Endothelial cell of umbilical vein (primary cell): ENCODE measurements at regions not wholly inside any gene's neighbourhood (a gene's known extent, or its start where the extent isn't known, plus 50 kb on each side); places are given as distances from the start of the nearest gene placed in this dataset.

ENCODE experiments used
- BruUV-seq: library from RNA; stranded (reverse); fragments of 400-500 nt; replicated peaks from 2 replicates; lab custom pipeline; 2021; lab: Mats Ljungman, UMichigan
- CTCF ChIA-PET: fragments of 300-600, 350-600 bp; sonication (Branson Sonifier 250); formaldehyde crosslinking; loops from one replicate; lab custom pipeline; 2021; ENCODE audit warnings: antibody characterized with exemption, inconsistent platforms; lab: Charles Lee
- POLR2A ChIA-PET: fragments of 300-600, 350-600 bp; sonication (Branson Sonifier 250); formaldehyde crosslinking; loops from one replicate; lab custom pipeline; 2021; ENCODE audit warnings: antibody characterized with exemption, inconsistent platforms; lab: Charles Lee
- DNase-seq: peaks from one replicate; pipeline ENCODE4 v3.0.0-alpha.2; 2011; ENCODE audit warnings: low read depth, low spot score
- FAIRE-seq: peaks from 2 replicates; lab custom pipeline; 2011; peaks lifted over from hg19 to GRCh38; lab: Jason Lieb, UNC
- H2AFZ ChIP-seq: 2 replicates; pipeline ENCODE4 v1.6.0; 2012; ENCODE audit warnings: low read depth, low read length, control low read depth, inconsistent platforms
- H3K27ac ChIP-seq: 2 replicates; pipeline ENCODE4 v1.5.1; 2011; ENCODE audit warnings: low read depth, mild to moderate bottlenecking, control low read depth, low read length, moderate library complexity; ENCODE audit not compliant: insufficient read depth
- H3K27me3 ChIP-seq, 2 experiments: 2 replicates each; pipeline versions ENCODE4 v1.6.0 to v1.6.1; 2011; ENCODE audit warnings: low read length in 2 of 2, mixed read lengths in 1 of 2; ENCODE audit not compliant: control insufficient read depth in 2 of 2, insufficient read depth in 2 of 2
- H3K36me3 ChIP-seq, 2 experiments: 2 replicates in 1 of 2; 3 replicates in 1 of 2; pipeline ENCODE4 v1.5.1; 2011; ENCODE audit warnings: low read length in 2 of 2, mild to moderate bottlenecking in 1 of 2, moderate library complexity in 1 of 2; ENCODE audit not compliant: control insufficient read depth in 2 of 2, insufficient read depth in 2 of 2; ENCODE audit errors: extremely low read depth in 1 of 2
- H3K4me1 ChIP-seq: 3 replicates; pipeline ENCODE4 v1.5.1; 2011; ENCODE audit warnings: mild to moderate bottlenecking, low read length; ENCODE audit not compliant: control insufficient read depth, insufficient read depth; ENCODE audit errors: extremely low read depth
- H3K4me2 ChIP-seq: 2 replicates; pipeline ENCODE4 v1.6.1; 2011; ENCODE audit warnings: low read length, control low read depth, mixed read lengths; ENCODE audit not compliant: insufficient read depth
- H3K4me3 ChIP-seq, 3 experiments: fragments of 200-600 bp in 1 of 3; sonication (generic), shearing (Covaris generic) in 1 of 3; replicated peaks in 1 of 3; 2 replicates each; pipeline ENCODE4 v1.5.1; 2011 to 2016; ENCODE audit warnings: control low read depth in 3 of 3, low read length in 3 of 3, mild to moderate bottlenecking in 2 of 3, inconsistent platforms in 1 of 3, low read depth in 1 of 3, moderate library complexity in 1 of 3; ENCODE audit not compliant: insufficient read depth in 1 of 3
- H3K79me2 ChIP-seq: 2 replicates; pipeline ENCODE4 v1.6.0; 2012; ENCODE audit warnings: low read length, inconsistent platforms; ENCODE audit not compliant: control insufficient read depth, insufficient read depth
- H3K9ac ChIP-seq: replicated peaks from 2 replicates; pipeline ENCODE3; 2011; ENCODE audit warnings: low read length, control low read depth; ENCODE audit not compliant: insufficient read depth; ENCODE audit errors: extremely low read depth
- H3K9me1 ChIP-seq: replicated peaks from 3 replicates; pipeline ENCODE4 v1.6.0; 2011; ENCODE audit warnings: mild to moderate bottlenecking, low read length; ENCODE audit not compliant: control insufficient read depth, insufficient read depth; ENCODE audit errors: extremely low read depth
- H3K9me3 ChIP-seq: replicated peaks from 2 replicates; pipeline ENCODE4 v1.5.1; 2012; ENCODE audit warnings: low read length, inconsistent platforms; ENCODE audit not compliant: control insufficient read depth, insufficient read depth
- H4K20me1 ChIP-seq: replicated peaks from 2 replicates; pipeline ENCODE3; 2011; ENCODE audit warnings: mild to moderate bottlenecking, low read length; ENCODE audit not compliant: control insufficient read depth, insufficient read depth; ENCODE audit errors: extremely low read depth
- CTCF ChIP-seq, 2 donors: IDR thresholded peaks; 1 replicate in 1 of 2; 2 replicates in 1 of 2; pipeline ENCODE4 v1.5.1; 2011; ENCODE audit warnings: low read length in 2 of 2, mild to moderate bottlenecking in 2 of 2, moderate library complexity in 2 of 2, control low read depth in 1 of 2, inconsistent platforms in 1 of 2, low read depth in 1 of 2; ENCODE audit not compliant: insufficient read depth in 1 of 2; ENCODE audit errors: extremely low read depth in 1 of 2
- EZH2 ChIP-seq: IDR thresholded peaks from 2 replicates; pipeline ENCODE4 v1.6.1; 2012; ENCODE audit warnings: borderline replicate concordance, low read depth, mild to moderate bottlenecking, moderate library complexity, low read length, inconsistent platforms; ENCODE audit not compliant: severe bottlenecking
- FOS ChIP-seq: IDR thresholded peaks from 2 replicates; pipeline ENCODE4 v1.6.1; 2011; ENCODE audit warnings: mild to moderate bottlenecking, low read length, moderate library complexity, borderline replicate concordance; ENCODE audit not compliant: insufficient read depth
- GATA2 ChIP-seq: IDR thresholded peaks from 2 replicates; pipeline ENCODE4 v1.7.0; 2011; ENCODE audit warnings: low read depth, mild to moderate bottlenecking, moderate library complexity, mixed read lengths, low read length; ENCODE audit not compliant: insufficient read length, insufficient read depth
- JUN ChIP-seq: IDR thresholded peaks from 2 replicates; pipeline ENCODE4 v1.6.1; 2011; ENCODE audit warnings: borderline replicate concordance, low read depth; ENCODE audit not compliant: insufficient read length, insufficient read depth
- MAX ChIP-seq: IDR thresholded peaks from 2 replicates; pipeline ENCODE4 v1.6.1; 2011; ENCODE audit not compliant: insufficient read depth, insufficient read length
- MYC ChIP-seq: IDR thresholded peaks from one replicate; pipeline ENCODE4 v1.6.1; 2011; ENCODE audit warnings: mild to moderate bottlenecking, low read depth, low read length
- POLR2A ChIP-seq: IDR thresholded peaks from 2 replicates; pipeline ENCODE4 v1.6.1; 2012; ENCODE audit warnings: low read depth, mild to moderate bottlenecking, control low read depth, low read length
- POLR2AphosphoS5 ChIP-seq: IDR thresholded peaks from 2 replicates; pipeline ENCODE4 v1.6.1; 2012; ENCODE audit warnings: low read depth, mild to moderate bottlenecking, control low read depth, low read length, moderate library complexity; ENCODE audit not compliant: insufficient read depth
- dilution Hi-C: fragments of 300-500 bp; cut with MboI; formaldehyde crosslinking; loops from one replicate; pipeline ENCODE4 v1.15.0; 2019; ENCODE audit warnings: low sequenced_read_pairs; ENCODE audit not compliant: extremely low pct_ligation_motif_present
- intact Hi-C: fragments of 100-400 bp; cut with micrococcal nuclease; formaldehyde crosslinking; loops from one replicate; pipeline ENCODE4 v1.10.0; 2022

GRCh38 chr2:6618201-6618600 is 247.5 kb downstream of the CMPK2 start:
- Histone ChIP-seq H3K4me1 (no peaks in the 10 kb centered on the region), H3K4me2 (no peak overlapping the region), H3K9me3 (peaks cover 8% of the 10 kb centered on the region), H3K9ac (no peak overlapping the region), H3K4me3 (no peak overlapping the region), H3K36me3 (no peaks in the 10 kb centered on the region), H3K27ac (no peak overlapping the region), H3K9me1 (no peaks in the 10 kb centered on the region), H3K27me3 (no peaks in the 10 kb centered on the region), H2AFZ (no peak overlapping the region), H3K79me2 (no peaks in the 10 kb centered on the region), H4K20me1 (no peaks in the 10 kb centered on the region)
- DNase-seq: no peak
- ChIA-PET POLR2A (no interaction called here), CTCF (no interaction called here)
- dilution Hi-C loops: no loop called here
- TF ChIP-seq POLR2AphosphoS5 (no peak), FOS (no peak), MAX (no peak), JUN (no peak), GATA2 (no peak)
- intact Hi-C loops: no loop called here
- BruUV-seq: no TSS peak
- no peak for FAIRE-seq

- dilution Hi-C loops (no loop called here), intact Hi-C loops (no loop called here)
- no peak for TF ChIP-seq POLR2A
- no peak for TF ChIP-seq MYC
- TF ChIP-seq JUN: no peak
- no peak for TF ChIP-seq EZH2
- TF ChIP-seq CTCF (IDR thresholded peaks at IDR 0.05; ENCODE audit: extremely low read depth in 1 of 2, insufficient read depth in 1 of 2, low read depth in 1 of 2, low read length in 2 of 2): no peak
- TF ChIP-seq MAX: no peak
- TF ChIP-seq GATA2: no peak
- TF ChIP-seq POLR2AphosphoS5: no peak
- no peak for TF ChIP-seq FOS
- no peaks in the 10 kb centered on the region for H3K9me1 ChIP-seq
- no peak for DNase-seq
- H2AFZ ChIP-seq: no peak overlapping the region
- H3K27me3 ChIP-seq: no peaks in the 10 kb centered on the region
- BruUV-seq: no TSS peak
- H4K20me1 ChIP-seq: no peaks in the 10 kb centered on the region
- ChIA-PET CTCF (no interaction called here), POLR2A (no interaction called here)
- no peaks in the 10 kb centered on the region for H3K9me3 ChIP-seq
- no peak overlapping the region for H3K9ac ChIP-seq
- H3K4me3 ChIP-seq: no peak overlapping the region
- H3K79me2 ChIP-seq: no peaks in the 10 kb centered on the region
- no peak overlapping the region for H3K27ac ChIP-seq
- H3K4me1 ChIP-seq: no peaks in the 10 kb centered on the region
- no peak overlapping the region for H3K4me2 ChIP-seq
- no peak for FAIRE-seq
- no peaks in the 10 kb centered on the region for H3K36me3 ChIP-seq
These were observed 242.0 kb downstream of the CMPK2 start for GRCh38 chr2:6623746-6624145.
